ENCODE measurements at regions not wholly inside any gene's neighbourhood (a gene's known extent, or its start where the extent isn't known, plus 50 kb on each side); places are given as distances from the start of the nearest gene placed in this dataset.

- no peak for TF ChIP-seq CTCF (IDR thresholded peaks at IDR 0.05; ENCODE audit: insufficient read depth, low read length, poor library complexity, severe bottlenecking)
- TF ChIP-seq EZH2phosphoT487 (conservative IDR thresholded peaks at IDR 0.05; ENCODE audit: low read length): no peak
These were observed 188.2 kb downstream of the DMRT2 start for GRCh38 chr9:1238407-1238806.
